Lower leg skin (tissue), 3 donors: ENCODE measurements at regions not wholly inside any gene's neighbourhood (a gene's known extent, or its start where the extent isn't known, plus 50 kb on each side); places are given as distances from the start of the nearest gene placed in this dataset.

ENCODE experiments used
- POLR2A ChIP-seq, 2 donors: fragments of 450-650 bp; IDR thresholded peaks; one replicate each; pipeline ENCODE4 v1.6.1; 2016 to 2017; ENCODE audit warnings: antibody characterized with exemption in 2 of 2, mild to moderate bottlenecking in 1 of 2, moderate library complexity in 1 of 2
- TF ChIP-seq, protein P1 (sequence below), 3 donors: fragments of 450-650 bp; IDR thresholded peaks; one replicate each; pipeline ENCODE4 v1.5.1; 2016; ENCODE audit warnings: antibody characterized with exemption in 3 of 3, mild to moderate bottlenecking in 3 of 3, moderate library complexity in 2 of 3

DNA sequence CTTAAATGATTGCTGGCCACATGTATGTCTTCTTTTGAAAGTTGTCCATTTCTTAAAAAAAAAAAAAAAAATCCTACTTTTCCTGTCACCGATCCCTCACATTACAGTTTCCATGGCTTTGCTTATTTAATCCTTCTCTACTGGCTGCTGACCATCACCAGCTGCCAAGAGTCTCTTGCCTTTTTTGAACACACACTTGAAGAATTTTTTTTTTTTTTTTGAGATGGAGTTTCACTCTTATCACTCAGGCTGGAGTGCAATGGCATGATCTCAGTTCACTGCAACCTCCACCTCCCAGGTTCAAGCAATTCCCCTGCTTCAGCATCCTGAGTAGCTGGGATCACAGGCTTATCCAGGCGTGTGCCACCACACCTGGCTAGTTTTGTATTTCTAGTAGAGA, 134.0 kb downstream of the ANXA5 start:
- TF ChIP-seq, protein P1, sequence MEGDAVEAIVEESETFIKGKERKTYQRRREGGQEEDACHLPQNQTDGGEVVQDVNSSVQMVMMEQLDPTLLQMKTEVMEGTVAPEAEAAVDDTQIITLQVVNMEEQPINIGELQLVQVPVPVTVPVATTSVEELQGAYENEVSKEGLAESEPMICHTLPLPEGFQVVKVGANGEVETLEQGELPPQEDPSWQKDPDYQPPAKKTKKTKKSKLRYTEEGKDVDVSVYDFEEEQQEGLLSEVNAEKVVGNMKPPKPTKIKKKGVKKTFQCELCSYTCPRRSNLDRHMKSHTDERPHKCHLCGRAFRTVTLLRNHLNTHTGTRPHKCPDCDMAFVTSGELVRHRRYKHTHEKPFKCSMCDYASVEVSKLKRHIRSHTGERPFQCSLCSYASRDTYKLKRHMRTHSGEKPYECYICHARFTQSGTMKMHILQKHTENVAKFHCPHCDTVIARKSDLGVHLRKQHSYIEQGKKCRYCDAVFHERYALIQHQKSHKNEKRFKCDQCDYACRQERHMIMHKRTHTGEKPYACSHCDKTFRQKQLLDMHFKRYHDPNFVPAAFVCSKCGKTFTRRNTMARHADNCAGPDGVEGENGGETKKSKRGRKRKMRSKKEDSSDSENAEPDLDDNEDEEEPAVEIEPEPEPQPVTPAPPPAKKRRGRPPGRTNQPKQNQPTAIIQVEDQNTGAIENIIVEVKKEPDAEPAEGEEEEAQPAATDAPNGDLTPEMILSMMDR (IDR thresholded peaks at IDR 0.05): no peak
- TF ChIP-seq POLR2A (IDR thresholded peaks at IDR 0.05): no peak
